GM23248 (cell line): ENCODE measurements at regions not wholly inside any gene's neighbourhood (a gene's known extent, or its start where the extent isn't known, plus 50 kb on each side); places are given as distances from the start of the nearest gene placed in this dataset.

Source experiments
- EZH2 ChIP-seq: fragments of 200-600 bp; sonication (generic); IDR thresholded peaks from 2 replicates; pipeline ENCODE4 v1.6.1; 2018; ENCODE audit warnings: antibody characterized with exemption, mild to moderate bottlenecking; ENCODE audit not compliant: insufficient read depth, poor library complexity, severe bottlenecking
- EZH2phosphoT487 ChIP-seq: fragments of 200-600 bp; sonication (generic); IDR thresholded peaks from 2 replicates; pipeline ENCODE4 v1.6.1; 2018; ENCODE audit warnings: antibody characterized with exemption, moderate library complexity, mild to moderate bottlenecking, low read depth; ENCODE audit not compliant: insufficient read depth

GRCh38 chr20:12936020-12936419 lies 72.8 kb upstream of the SPTLC3 start:
- no peak for TF ChIP-seq EZH2phosphoT487
- TF ChIP-seq EZH2, result no peak
